Aorta (tissue), 5 donors: ENCODE measurements at regions not wholly inside any gene's neighbourhood (a gene's known extent, or its start where the extent isn't known, plus 50 kb on each side); places are given as distances from the start of the nearest gene placed in this dataset.
"Not testable (repeated sequence)": the region's sequence is repeated elsewhere in the genome, so short reads cannot be mapped to it uniquely, and the experiment has no call there.

ENCODE experiments used
- ATAC-seq: fragments of 200-7000 bp; cut with Tn5 transposase; one replicate; pipeline ENCODE4 v1.9.1; 2022; ENCODE audit warnings: moderate library complexity; ENCODE audit not compliant: low FRiP score
- DNase-seq, 2 donors: peaks; one replicate each; pipeline ENCODE4 v3.0.0-alpha.2; 2020
- H3K27ac ChIP-seq, 2 donors: one replicate each; pipeline ENCODE4 v1.5.1; 2013; ENCODE audit warnings: low read length in 2 of 2, mild to moderate bottlenecking in 2 of 2, moderate library complexity in 2 of 2, control low read depth in 1 of 2, inconsistent platforms in 1 of 2, low read depth in 1 of 2
- H3K27me3 ChIP-seq, 2 donors: one replicate each; pipeline ENCODE4 v1.6.1; 2013; ENCODE audit warnings: control low read depth in 1 of 2, low read length in 1 of 2, mild to moderate bottlenecking in 1 of 2, moderate library complexity in 1 of 2; ENCODE audit not compliant: insufficient read depth in 2 of 2, control insufficient read depth in 1 of 2
- H3K36me3 ChIP-seq, 2 donors: one replicate each; pipeline ENCODE4 v1.6.1; 2013; ENCODE audit warnings: control low read depth in 1 of 2, low read length in 1 of 2, mild to moderate bottlenecking in 1 of 2; ENCODE audit not compliant: insufficient read depth in 2 of 2, control insufficient read depth in 1 of 2
- H3K4me1 ChIP-seq, 2 donors: one replicate each; pipeline ENCODE4 v1.6.1; 2013; ENCODE audit warnings: low read length in 2 of 2, control low read depth in 1 of 2, mild to moderate bottlenecking in 1 of 2, moderate library complexity in 1 of 2; ENCODE audit not compliant: insufficient read depth in 2 of 2, control insufficient read depth in 1 of 2
- H3K4me3 ChIP-seq, 2 donors: one replicate each; pipeline ENCODE4 v1.5.1; 2013; ENCODE audit warnings: low read length in 2 of 2, control low read depth in 1 of 2, mild to moderate bottlenecking in 1 of 2
- H3K9me3 ChIP-seq: one replicate; pipeline ENCODE4 v1.6.1; 2013; ENCODE audit warnings: mild to moderate bottlenecking, low read length; ENCODE audit not compliant: control insufficient read depth
- WGBS, 2 donors: extraction: QIAGEN DNeasy Blood & Tissue Kit; methylation state at CpG; one replicate each; pipeline ENCODE4 v1.1.7; 2013; 5-methylcytosine and 5-hydroxymethylcytosine counted together
- intact Hi-C, 2 donors: fragments of 100-400 bp; cut with DNase I; formaldehyde crosslinking; loops; one replicate each; pipeline versions ENCODE4 v1.14.2 to v1.15.0; 2022
- donor health status: healthy with polysubstance abuse.
- donor health status: Bipolar disorder and iron deficiency.
- donor health status: DM: no; HTN: no; CAD: no.
- donor health status: DM: no; HTN: no; CAD: no.
- donor health status: DM: yes; HTN: yes; CAD: no.

DNA sequence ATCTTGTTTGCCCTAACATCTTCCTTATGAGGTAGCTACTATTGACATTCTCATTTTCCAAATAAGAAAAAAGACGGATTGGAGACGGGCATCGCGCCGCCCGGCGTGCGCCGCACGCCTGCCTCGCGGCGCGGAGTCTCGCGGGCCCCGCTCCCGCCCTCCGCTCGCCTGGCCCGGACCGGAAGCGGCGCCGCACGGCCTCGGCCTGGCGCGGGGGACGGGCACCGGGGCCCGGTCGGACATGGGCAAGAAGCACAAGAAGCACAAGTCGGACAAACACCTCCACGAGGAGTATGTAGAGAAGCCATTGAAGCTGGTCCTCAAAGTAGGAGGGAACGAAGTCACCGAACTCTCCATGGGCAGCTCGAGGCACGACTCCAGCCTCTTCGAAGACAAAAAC is 112.0 kb downstream of the IL12A start:
- H3K4me3 ChIP-seq, result no peak overlapping the region
- H3K27ac ChIP-seq, result no peak overlapping the region
- no peaks in the 10 kb centered on the region for H3K36me3 ChIP-seq
- WGBS, 2 donors, result 97% methylated on average over 40 of the region's 40 CpGs
- no peak for DNase-seq
- ATAC-seq, result no peak
- H3K4me1 ChIP-seq, result no peaks in the 10 kb centered on the region
- no peaks in the 10 kb centered on the region for H3K9me3 ChIP-seq
- no peaks in the 10 kb centered on the region for H3K27me3 ChIP-seq
- intact Hi-C loops, result no loop called here

GRCh38 chr3:160102001-160102400 is 113.4 kb downstream of the IL12A start:
- H3K36me3 ChIP-seq, DNase-seq, H3K27me3 ChIP-seq, H3K4me3 ChIP-seq, ATAC-seq, H3K27ac ChIP-seq, H3K9me3 ChIP-seq, intact Hi-C loops, H3K4me1 ChIP-seq: not testable (repeated sequence)
- 78 to 79% methylated on average over 7 of the region's 7 CpGs for WGBS, 2 donors

DNA sequence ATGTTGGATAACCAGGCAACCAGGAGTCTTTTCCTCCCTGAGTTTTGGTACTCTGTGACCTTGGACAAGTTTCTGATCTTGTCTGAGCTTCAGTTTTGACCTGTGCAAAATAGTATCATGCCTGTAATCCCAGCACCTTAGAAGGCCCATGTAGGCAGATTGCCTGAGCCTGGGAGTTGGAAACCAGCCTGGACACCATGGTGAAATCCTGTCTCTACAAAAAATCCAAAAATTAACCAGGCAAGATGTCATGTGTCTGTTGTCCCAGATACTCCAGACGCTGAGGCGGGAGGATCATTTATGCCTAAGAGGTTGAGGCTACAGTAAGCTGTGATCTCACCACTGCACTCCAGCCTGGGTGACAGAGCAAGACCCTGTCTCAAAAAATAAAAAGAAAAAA is 114.8 kb downstream of the IL12A start:
- ATAC-seq, result no peak
- Histone ChIP-seq H3K4me3 (no peak overlapping the region), H3K27ac (no peak overlapping the region), H3K4me1 (no peaks in the 10 kb centered on the region), H3K9me3 (no peaks in the 10 kb centered on the region), H3K27me3 (no peaks in the 10 kb centered on the region), H3K36me3 (no peaks in the 10 kb centered on the region)
- intact Hi-C loops, result no loop called here
- WGBS, 2 donors, result 95% methylated on average over 2 of the region's 2 CpGs
- DNase-seq, result no peak

DNA sequence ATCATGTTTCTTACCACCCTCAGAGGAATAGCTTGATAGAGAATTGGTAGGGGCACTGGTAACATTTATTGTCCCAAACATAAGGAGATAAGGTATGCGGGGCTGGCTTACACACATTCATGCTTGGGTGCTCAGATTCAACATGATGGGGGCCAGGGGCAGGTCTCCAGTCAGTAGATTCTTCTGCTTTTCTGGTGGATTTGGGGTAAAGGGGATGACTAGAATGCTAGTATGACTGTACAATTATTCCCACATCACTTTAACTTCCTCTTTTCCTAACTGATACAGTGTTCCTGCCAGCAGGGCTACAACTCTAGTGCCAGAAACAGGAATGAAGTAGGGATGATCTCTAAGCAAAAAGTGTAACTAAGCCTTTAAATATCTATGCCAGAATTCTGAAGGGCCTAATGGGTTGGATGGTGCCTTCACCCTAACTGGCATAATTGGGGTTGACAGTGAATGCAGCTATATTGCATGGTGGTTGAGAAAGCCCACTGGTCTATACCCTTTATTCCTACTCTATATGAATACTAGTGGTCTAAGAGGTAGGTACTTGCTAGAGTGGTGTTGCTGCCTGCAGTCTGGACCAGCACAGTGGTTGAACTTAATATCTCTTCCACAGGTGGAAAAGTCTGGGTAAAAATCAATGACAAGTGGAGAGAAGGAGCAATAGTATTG is 117.4 kb downstream of the IL12A start:
- H3K27me3 ChIP-seq, result no peaks in the 10 kb centered on the region
- no peaks in the 10 kb centered on the region for H3K9me3 ChIP-seq
- no peaks in the 10 kb centered on the region for H3K36me3 ChIP-seq
- no peak overlapping the region for H3K4me3 ChIP-seq
- ATAC-seq, result no peak
- intact Hi-C loops, result no loop called here
- 81 to 88% methylated on average over 1 of the region's 1 CpG for WGBS, 2 donors
- H3K4me1 ChIP-seq, result no peaks in the 10 kb centered on the region
- no peak for DNase-seq
- no peak overlapping the region for H3K27ac ChIP-seq

GRCh38 chr3:160106905-160107861 is 118.0 kb upstream of the C3orf80 start:
- intact Hi-C loops, result no loop called here
- DNase-seq (no peak), ATAC-seq (no peak)
- Histone ChIP-seq H3K27me3 (no peaks in the 10 kb centered on the region), H3K27ac (no peak overlapping the region), H3K4me3 (no peak overlapping the region), H3K4me1 (no peaks in the 10 kb centered on the region), H3K9me3 (no peaks in the 10 kb centered on the region), H3K36me3 (no peaks in the 10 kb centered on the region)
- WGBS, 2 donors, result 74 to 77% methylated on average over 7 of the region's 7 CpGs

- no peaks in the 10 kb centered on the region for H3K9me3 ChIP-seq
- H3K27ac ChIP-seq, result no peak overlapping the region
- 71% methylated on average over 4 of the region's 4 CpGs for WGBS, 2 donors
- ATAC-seq (no peak), DNase-seq (no peak)
- H3K36me3 ChIP-seq, result no peaks in the 10 kb centered on the region
- intact Hi-C loops, result no loop called here
- H3K27me3 ChIP-seq, result no peaks in the 10 kb centered on the region
- no peaks in the 10 kb centered on the region for H3K4me1 ChIP-seq
- no peak overlapping the region for H3K4me3 ChIP-seq
Measured at GRCh38 chr3:160108362-160108761, 116.9 kb upstream of the C3orf80 start.

DNA sequence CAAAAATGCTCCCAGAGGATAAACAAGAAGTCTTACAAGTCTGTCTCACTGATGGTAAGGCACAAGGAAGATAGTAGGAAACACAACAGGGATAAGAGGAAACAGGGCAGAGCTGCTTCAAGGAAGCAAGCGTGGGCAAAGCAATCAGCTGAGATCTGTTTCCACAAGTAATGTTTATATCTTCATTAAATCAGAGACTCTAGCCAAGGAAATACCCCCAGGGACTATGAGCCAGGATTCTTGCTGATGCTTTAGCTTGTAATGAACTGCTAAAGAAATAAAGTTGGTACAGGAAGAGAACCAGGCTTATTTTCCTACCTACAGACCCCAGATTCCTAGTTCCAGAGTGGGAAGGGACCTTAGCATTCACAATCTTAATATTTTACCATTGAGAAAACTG is 112.7 kb upstream of the C3orf80 start:
- 25 to 29% methylated on average over 1 of the region's 1 CpG for WGBS, 2 donors
- intact Hi-C loops, result no loop called here
- Histone ChIP-seq H3K36me3 (no peaks in the 10 kb centered on the region), H3K4me1 (no peaks in the 10 kb centered on the region), H3K4me3 (no peak overlapping the region), H3K27ac (no peak overlapping the region), H3K9me3 (no peaks in the 10 kb centered on the region), H3K27me3 (no peaks in the 10 kb centered on the region)
- no peak for DNase-seq
- no peak for ATAC-seq

DNA sequence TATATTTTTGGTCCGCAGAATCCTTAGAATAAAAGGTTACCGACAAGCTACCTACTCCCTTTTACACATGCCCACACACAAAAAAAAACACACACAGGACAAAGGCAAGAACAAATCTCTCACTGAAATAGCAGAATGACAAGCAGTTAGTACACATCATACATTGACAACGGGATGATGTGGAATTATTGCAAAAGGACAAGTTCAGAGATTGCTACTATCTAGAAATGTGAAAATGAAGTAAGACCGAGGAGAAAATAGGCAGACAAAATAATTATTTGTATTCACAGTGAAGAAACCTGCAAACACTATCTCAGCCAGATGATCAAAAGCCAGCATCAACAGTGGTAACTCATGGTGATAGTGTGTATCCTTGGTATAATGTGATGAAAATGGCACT is 112.2 kb upstream of the C3orf80 start:
- H3K4me1 ChIP-seq, result no peaks in the 10 kb centered on the region
- no peak for ATAC-seq
- no peak for DNase-seq
- no peak overlapping the region for H3K27ac ChIP-seq
- intact Hi-C loops, result no loop called here
- H3K9me3 ChIP-seq, result no peaks in the 10 kb centered on the region
- H3K36me3 ChIP-seq, result no peaks in the 10 kb centered on the region
- no peak overlapping the region for H3K4me3 ChIP-seq
- WGBS, 2 donors, result 82 to 84% methylated on average over 4 of the region's 4 CpGs
- H3K27me3 ChIP-seq, result no peaks in the 10 kb centered on the region
